Dermis microvascular lymphatic vessel endothelial cell (primary cell): ENCODE measurements at regions not wholly inside any gene's neighbourhood (a gene's known extent, or its start where the extent isn't known, plus 50 kb on each side); places are given as distances from the start of the nearest gene placed in this dataset.

Source experiments
- DNase-seq, 2 donors: peaks; one replicate each; pipeline versions ENCODE4 v3.0.0 to v3.0.0-alpha.2; 2010; ENCODE audit warnings: low read depth in 2 of 2

- DNase-seq = no peak
Observed at GRCh38 chr15:99440551-99441443, 125.0 kb upstream of the MEF2A start.

GRCh38 chr15:99441444-99441800 is 124.4 kb upstream of the MEF2A start:
- no peak for DNase-seq

GRCh38 chr15:99441871-99442251 is 123.9 kb upstream of the MEF2A start:
- DNase-seq = no peak

GRCh38 chr15:99442252-99442897 is 123.4 kb upstream of the MEF2A start:
- peak; percentile 89 to 92 for DNase-seq

- no peak for DNase-seq
Observed at GRCh38 chr15:99443056-99443756, 122.6 kb upstream of the MEF2A start.

- DNase-seq = no peak
Observed at GRCh38 chr15:99443768-99444446, 121.9 kb upstream of the MEF2A start.

- DNase-seq = no peak
Observed at GRCh38 chr15:99445272-99445850, 120.4 kb upstream of the MEF2A start.

GRCh38 chr15:99446565-99447496 is 119.0 kb upstream of the MEF2A start:
- no peak for DNase-seq

GRCh38 chr15:99447497-99448371 is 118.0 kb upstream of the MEF2A start:
- DNase-seq = no peak

- DNase-seq = no peak
Observed at GRCh38 chr15:99449514-99449913, 116.3 kb upstream of the MEF2A start.

GRCh38 chr15:99450896-99451358 is 114.9 kb upstream of the MEF2A start:
- DNase-seq = peak in 1 of 2 donors; percentile 92

- DNase-seq = no peak
Observed at GRCh38 chr15:99451484-99451883, 114.3 kb upstream of the MEF2A start.

- DNase-seq = no peak
Observed at GRCh38 chr15:99452010-99452409, 113.8 kb upstream of the MEF2A start.

- DNase-seq = peak in 1 of 2 donors; percentile 88
Observed at GRCh38 chr15:99452728-99453636, 112.8 kb upstream of the MEF2A start.

GRCh38 chr15:99453637-99454030 is 112.2 kb upstream of the MEF2A start:
- DNase-seq = no peak

GRCh38 chr15:99454107-99454809 is 111.5 kb upstream of the MEF2A start:
- no peak for DNase-seq
